DND-41 (cell line): ENCODE measurements at regions not wholly inside any gene's neighbourhood (a gene's known extent, or its start where the extent isn't known, plus 50 kb on each side); places are given as distances from the start of the nearest gene placed in this dataset.

Experiments used
- ATAC-seq: fragments of 200-7000 bp; cut with Tn5 transposase; 3 replicates; pipeline ENCODE4 v1.9.1; 2021; ENCODE audit warnings: low read depth; ENCODE audit not compliant: insufficient read depth
- DNase-seq: peaks from one replicate; pipeline ENCODE4 v3.0.0-alpha.2; 2020
- H2AFZ ChIP-seq: 2 replicates; pipeline ENCODE4 v1.6.0; 2012; ENCODE audit warnings: low read depth, low read length
- H3K27ac ChIP-seq: 2 replicates; pipeline ENCODE4 v1.5.1; 2012; ENCODE audit warnings: low read length, inconsistent platforms
- H3K27me3 ChIP-seq: fragments of 200-600 bp; sonication (generic); 2 replicates; pipeline ENCODE4 v1.6.0; 2012; ENCODE audit warnings: low read length, mild to moderate bottlenecking, inconsistent platforms; ENCODE audit not compliant: insufficient read depth, poor library complexity
- H3K36me3 ChIP-seq: 2 replicates; pipeline ENCODE4 v1.5.1; 2012; ENCODE audit warnings: low read length, inconsistent platforms; ENCODE audit not compliant: insufficient read depth
- H3K4me1 ChIP-seq: 2 replicates; pipeline ENCODE4 v1.5.1; 2012; ENCODE audit warnings: mild to moderate bottlenecking, low read length; ENCODE audit not compliant: insufficient read depth
- H3K4me2 ChIP-seq: 2 replicates; pipeline ENCODE4 v1.6.0; 2012; ENCODE audit warnings: mild to moderate bottlenecking, moderate library complexity, low read length, inconsistent platforms; ENCODE audit not compliant: insufficient read depth
- H3K4me3 ChIP-seq, 2 experiments: fragments of 200-600 bp in 1 of 2; shearing (Covaris generic) in 1 of 2; 2 replicates each; pipeline ENCODE4 v1.5.1; 2012 to 2016; ENCODE audit warnings: inconsistent platforms in 2 of 2, low read length in 2 of 2, mild to moderate bottlenecking in 2 of 2, low read depth in 1 of 2, moderate library complexity in 1 of 2
- H3K79me2 ChIP-seq: 2 replicates; pipeline ENCODE4 v1.6.0; 2012; ENCODE audit warnings: low read length, inconsistent platforms; ENCODE audit not compliant: insufficient read depth
- H3K9ac ChIP-seq: 2 replicates; pipeline ENCODE4 v1.6.0; 2012; ENCODE audit warnings: low read depth, mild to moderate bottlenecking, inconsistent platforms, low read length, moderate library complexity
- H3K9me3 ChIP-seq: 2 replicates; pipeline ENCODE4 v1.5.1; 2012; ENCODE audit warnings: low read length, moderate library complexity, mild to moderate bottlenecking, inconsistent platforms; ENCODE audit not compliant: insufficient read depth, severe bottlenecking
- H4K20me1 ChIP-seq: 2 replicates; pipeline ENCODE4 v1.6.0; 2012; ENCODE audit warnings: low read length; ENCODE audit not compliant: insufficient read depth
- CTCF ChIP-seq: IDR thresholded peaks from 2 replicates; pipeline ENCODE4 v1.5.1; 2012; ENCODE audit warnings: borderline replicate concordance, low read length, moderate library complexity, mild to moderate bottlenecking; ENCODE audit not compliant: poor library complexity, severe bottlenecking; ENCODE audit errors: extremely low read depth
- EZH2 ChIP-seq: IDR thresholded peaks from 3 replicates; pipeline ENCODE4 v1.6.1; 2012; ENCODE audit warnings: borderline replicate concordance, low read depth, mild to moderate bottlenecking, moderate library complexity, low read length, inconsistent platforms; ENCODE audit not compliant: severe bottlenecking

GRCh38 chr10:130491693-130492050, 355.5 kb downstream of the GLRX3 start:
- Histone ChIP-seq H2AFZ (no peak overlapping the region), H3K9me3 (no peaks in the 10 kb centered on the region), H3K4me1 (no peaks in the 10 kb centered on the region), H3K36me3 (no peaks in the 10 kb centered on the region), H3K4me3 (no peak overlapping the region), H3K9ac (no peak overlapping the region), H3K27me3 (no peaks in the 10 kb centered on the region), H3K79me2 (no peaks in the 10 kb centered on the region), H3K4me2 (no peak overlapping the region), H3K27ac (no peak overlapping the region), H4K20me1 (no peaks in the 10 kb centered on the region; the same call in 1 of the 2 replicates)
- TF ChIP-seq EZH2 (no peak), CTCF (no peak)
- no peak for ATAC-seq
- DNase-seq, result no peak

- H3K4me2 ChIP-seq, result no peak overlapping the region
- H3K27me3 ChIP-seq, result no peaks in the 10 kb centered on the region
- H3K27ac ChIP-seq, result no peak overlapping the region
- H4K20me1 ChIP-seq, result no peaks in the 10 kb centered on the region; the same call in 1 of the 2 replicates
- no peaks in the 10 kb centered on the region for H3K9me3 ChIP-seq
- H3K9ac ChIP-seq, result no peak overlapping the region
- DNase-seq (no peak), ATAC-seq (no peak)
- no peaks in the 10 kb centered on the region for H3K4me1 ChIP-seq
- H3K79me2 ChIP-seq, result no peaks in the 10 kb centered on the region
- no peak for TF ChIP-seq CTCF
- TF ChIP-seq EZH2, result no peak
- H3K4me3 ChIP-seq, result no peak overlapping the region
- no peak overlapping the region for H2AFZ ChIP-seq
- no peaks in the 10 kb centered on the region for H3K36me3 ChIP-seq
Measured at GRCh38 chr10:130492266-130492934, 356.2 kb downstream of the GLRX3 start.

GRCh38 chr10:130493021-130493420, 356.8 kb downstream of the GLRX3 start:
- no peak overlapping the region for H3K27ac ChIP-seq
- ATAC-seq, result no peak

More at GRCh38 chr10:130493021-130493420, 356.8 kb downstream of the GLRX3 start:
- Histone ChIP-seq H3K4me2 (no peak overlapping the region), H3K36me3 (no peaks in the 10 kb centered on the region), H3K4me1 (no peaks in the 10 kb centered on the region), H3K79me2 (no peaks in the 10 kb centered on the region), H3K9me3 (no peaks in the 10 kb centered on the region), H2AFZ (no peak overlapping the region), H3K27me3 (no peaks in the 10 kb centered on the region), H4K20me1 (no peaks in the 10 kb centered on the region; the same call in 1 of the 2 replicates), H3K4me3 (no peak overlapping the region), H3K9ac (no peak overlapping the region)
- TF ChIP-seq CTCF (no peak), EZH2 (no peak)
- DNase-seq, result no peak
